Right lobe of liver (tissue), 6 donors: ENCODE measurements at regions not wholly inside any gene's neighbourhood (a gene's known extent, or its start where the extent isn't known, plus 50 kb on each side); places are given as distances from the start of the nearest gene placed in this dataset.

Source experiments
- ATAC-seq, 4 donors: fragments of 200-7000 bp; cut with Tn5 transposase; one replicate each; pipeline ENCODE4 v1.9.1; 2020; ENCODE audit warnings: mild to moderate bottlenecking in 4 of 4, moderate library complexity in 4 of 4
- DNase-seq, 3 donors: peaks; one replicate each; pipeline ENCODE4 v3.0.0-alpha.2; 2020
- H3K27ac ChIP-seq, 3 donors: fragments of 200-600 bp; one replicate each; pipeline ENCODE4 v1.8.0; 2022
- H3K27me3 ChIP-seq, 2 donors: fragments of 200-600 bp; one replicate each; pipeline ENCODE4 v1.8.0; 2022
- H3K36me3 ChIP-seq, 4 donors: fragments of 200-600 bp; sonication (generic) in 1 of 4; one replicate each; pipeline versions ENCODE4 v1.5.1 to v1.8.0; 2017 to 2022; ENCODE audit warnings: control low read depth in 1 of 4
- H3K4me1 ChIP-seq, 4 donors: fragments of 200-600 bp; sonication (generic) in 1 of 4; one replicate each; pipeline versions ENCODE4 v1.5.1 to v1.8.0; 2017 to 2022; ENCODE audit warnings: control low read depth in 1 of 4
- H3K4me3 ChIP-seq, 3 donors: fragments of 200-600 bp; one replicate each; pipeline ENCODE4 v1.8.0; 2022
- H3K9me3 ChIP-seq, 4 donors: fragments of 200-600 bp; sonication (generic) in 1 of 4; one replicate each; pipeline versions ENCODE4 v1.5.1 to v1.8.0; 2017 to 2022; ENCODE audit warnings: control low read depth in 1 of 4
- POLR2A ChIP-seq: fragments of 450-650 bp; IDR thresholded peaks from one replicate; pipeline ENCODE4 v1.6.1; 2017; ENCODE audit warnings: antibody characterized with exemption, mild to moderate bottlenecking
- WGBS: methylation state at CpG from one replicate; pipeline ENCODE4 v1.1.6; 2018; ENCODE audit warnings: low coverage, low lambda C conversion rate; ENCODE audit not compliant: insufficient coverage; ENCODE audit errors: missing lambda C conversion rate; 5-methylcytosine and 5-hydroxymethylcytosine counted together
- intact Hi-C, 2 donors: fragments of 100-400 bp; cut with DNase I; formaldehyde crosslinking; loops; one replicate each; pipeline versions ENCODE4 v1.11.2 to v1.14.1; 2022
- TF ChIP-seq, protein P1 (sequence below), 4 donors: fragments of 200-600 bp in 3 of 4; fragments of 450-650 bp in 1 of 4; IDR thresholded peaks; one replicate each; pipeline versions ENCODE4 v1.5.1 to v1.8.0; 2016 to 2022; ENCODE audit warnings: antibody characterized with exemption in 4 of 4, mild to moderate bottlenecking in 2 of 4
- donor health status: DM: no; HTN: yes; CAD: no.
- donor health status: DM: no; HTN: no; CAD: no.
- donor health status: DM: no; HTN: no; CAD: no.
- donor health status: DM: no; HTN: yes; CAD: no.
- donor health status: DM: no; HTN: yes; CAD: no.

DNA sequence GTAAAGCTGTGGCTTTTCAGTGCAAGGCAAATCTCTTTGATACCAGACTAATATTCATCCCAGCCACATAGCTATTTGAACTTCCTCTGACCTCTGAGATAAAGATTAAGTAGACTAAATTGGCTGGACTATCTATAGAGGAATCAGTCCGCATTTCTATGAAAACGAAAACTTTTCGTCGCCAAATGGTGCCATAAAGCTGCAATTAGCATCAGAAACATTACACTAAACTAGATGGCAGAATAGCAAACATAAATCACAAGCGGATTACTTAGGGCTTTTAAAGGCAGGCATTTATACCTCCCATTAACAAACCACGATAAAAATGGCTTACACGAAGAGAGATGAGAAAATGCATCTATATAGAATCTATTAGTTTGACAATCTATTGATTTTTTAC lies 1009.7 kb upstream of the CDH6 start:
- Histone ChIP-seq H3K4me1 (no peaks in the 10 kb centered on the region), H3K9me3 (no peaks in the 10 kb centered on the region), H3K4me3 (no peak overlapping the region), H3K36me3 (no peaks in the 10 kb centered on the region), H3K27ac (no peak overlapping the region), H3K27me3 (no peaks in the 10 kb centered on the region)
- DNase-seq (no peak), ATAC-seq (no peak)
- 61% methylated on average over 7 of the region's 7 CpGs for WGBS
- TF ChIP-seq, protein P1, sequence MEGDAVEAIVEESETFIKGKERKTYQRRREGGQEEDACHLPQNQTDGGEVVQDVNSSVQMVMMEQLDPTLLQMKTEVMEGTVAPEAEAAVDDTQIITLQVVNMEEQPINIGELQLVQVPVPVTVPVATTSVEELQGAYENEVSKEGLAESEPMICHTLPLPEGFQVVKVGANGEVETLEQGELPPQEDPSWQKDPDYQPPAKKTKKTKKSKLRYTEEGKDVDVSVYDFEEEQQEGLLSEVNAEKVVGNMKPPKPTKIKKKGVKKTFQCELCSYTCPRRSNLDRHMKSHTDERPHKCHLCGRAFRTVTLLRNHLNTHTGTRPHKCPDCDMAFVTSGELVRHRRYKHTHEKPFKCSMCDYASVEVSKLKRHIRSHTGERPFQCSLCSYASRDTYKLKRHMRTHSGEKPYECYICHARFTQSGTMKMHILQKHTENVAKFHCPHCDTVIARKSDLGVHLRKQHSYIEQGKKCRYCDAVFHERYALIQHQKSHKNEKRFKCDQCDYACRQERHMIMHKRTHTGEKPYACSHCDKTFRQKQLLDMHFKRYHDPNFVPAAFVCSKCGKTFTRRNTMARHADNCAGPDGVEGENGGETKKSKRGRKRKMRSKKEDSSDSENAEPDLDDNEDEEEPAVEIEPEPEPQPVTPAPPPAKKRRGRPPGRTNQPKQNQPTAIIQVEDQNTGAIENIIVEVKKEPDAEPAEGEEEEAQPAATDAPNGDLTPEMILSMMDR (IDR thresholded peaks at IDR 0.05), result no peak
- no peak for TF ChIP-seq POLR2A
- intact Hi-C loops, result no loop called here

DNA sequence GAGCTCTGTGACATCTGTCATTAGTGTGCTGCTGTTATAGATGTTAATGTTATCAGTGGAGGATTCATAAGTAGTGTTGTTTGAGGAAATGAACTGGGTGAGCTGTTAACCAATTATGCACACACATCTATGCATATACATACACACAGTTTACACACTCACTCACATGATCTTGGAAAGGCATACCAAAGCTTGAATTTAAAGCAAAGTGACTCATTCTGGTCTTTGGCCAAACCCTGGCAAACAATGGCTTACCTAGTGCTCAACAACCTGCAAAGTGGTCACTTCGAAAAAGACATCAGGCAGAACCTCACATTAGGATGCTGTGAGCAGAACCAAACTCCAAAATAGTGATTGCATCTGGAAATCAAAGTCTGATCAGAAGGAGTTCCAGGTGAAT lies 1037.3 kb upstream of the CDH6 start:
- no peaks in the 10 kb centered on the region for H3K36me3 ChIP-seq
- no peaks in the 10 kb centered on the region for H3K4me1 ChIP-seq
- WGBS, result 45% methylated on average over 1 of the region's 1 CpG
- H3K27ac ChIP-seq, result no peak overlapping the region
- DNase-seq, result no peak
- H3K4me3 ChIP-seq, result no peak overlapping the region
- no peaks in the 10 kb centered on the region for H3K27me3 ChIP-seq
- no peak for TF ChIP-seq POLR2A
- TF ChIP-seq, protein P1 (IDR thresholded peaks at IDR 0.05), result no peak
- no peak for ATAC-seq
- H3K9me3 ChIP-seq, result no peaks in the 10 kb centered on the region
- intact Hi-C loops, result no loop called here

DNA sequence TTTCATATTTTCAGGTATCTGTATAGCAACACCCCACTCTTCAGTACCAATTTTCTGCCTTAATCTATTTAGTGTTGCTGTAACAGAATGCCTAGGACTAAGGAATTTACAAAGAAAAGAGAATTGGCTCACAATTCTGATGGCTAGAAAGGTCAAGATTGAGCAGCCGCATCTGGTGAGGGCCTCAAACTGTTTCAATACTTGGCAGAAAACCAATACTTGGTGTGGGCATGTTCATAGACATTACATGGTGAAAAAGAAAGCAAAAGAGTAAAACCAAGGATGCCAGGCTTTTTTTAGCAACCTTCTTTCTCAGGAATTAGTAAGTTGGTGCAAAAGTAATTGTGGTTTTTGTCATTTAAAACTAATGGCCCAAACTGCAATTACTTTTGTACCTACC lies 1041.1 kb upstream of the CDH6 start:
- H3K27me3 ChIP-seq, result no peaks in the 10 kb centered on the region
- H3K36me3 ChIP-seq, result no peaks in the 10 kb centered on the region
- H3K4me1 ChIP-seq, result no peaks in the 10 kb centered on the region
- DNase-seq (no peak), ATAC-seq (no peak)
- H3K9me3 ChIP-seq, result no peaks in the 10 kb centered on the region
- no peak overlapping the region for H3K27ac ChIP-seq
- TF ChIP-seq, protein P1 (IDR thresholded peaks at IDR 0.05), result no peak
- TF ChIP-seq POLR2A, result no peak
- 70% methylated on average over 1 of the region's 1 CpG for WGBS
- no peak overlapping the region for H3K4me3 ChIP-seq
- intact Hi-C loops, result no loop called here

DNA sequence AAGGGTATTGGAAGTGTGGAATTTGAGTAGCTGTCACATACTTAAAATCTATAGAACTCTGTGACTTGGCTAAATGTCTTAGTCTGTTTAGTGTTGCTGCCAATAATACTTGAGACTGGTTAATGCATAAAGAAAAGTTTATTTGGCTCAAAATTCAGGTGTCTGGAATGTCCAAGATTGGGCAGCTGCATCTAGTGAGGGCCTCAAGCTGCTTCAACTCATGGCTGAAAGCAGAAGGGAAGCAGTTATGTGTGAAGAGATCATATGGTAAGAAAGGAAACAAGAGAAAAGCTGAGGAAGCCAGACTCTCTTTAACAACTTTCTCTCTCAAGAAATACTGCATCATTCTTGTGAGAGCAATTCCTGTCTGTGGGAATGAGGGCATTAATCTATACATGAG lies 1043.3 kb upstream of the CDH6 start:
- Histone ChIP-seq H3K36me3 (no peaks in the 10 kb centered on the region), H3K4me3 (no peak overlapping the region), H3K9me3 (no peaks in the 10 kb centered on the region), H3K27me3 (no peaks in the 10 kb centered on the region), H3K27ac (no peak overlapping the region), H3K4me1 (no peaks in the 10 kb centered on the region)
- intact Hi-C loops, result no loop called here
- ATAC-seq, result no peak
- no peak for DNase-seq
- TF ChIP-seq, protein P1 (IDR thresholded peaks at IDR 0.05), result no peak
- no peak for TF ChIP-seq POLR2A

DNA sequence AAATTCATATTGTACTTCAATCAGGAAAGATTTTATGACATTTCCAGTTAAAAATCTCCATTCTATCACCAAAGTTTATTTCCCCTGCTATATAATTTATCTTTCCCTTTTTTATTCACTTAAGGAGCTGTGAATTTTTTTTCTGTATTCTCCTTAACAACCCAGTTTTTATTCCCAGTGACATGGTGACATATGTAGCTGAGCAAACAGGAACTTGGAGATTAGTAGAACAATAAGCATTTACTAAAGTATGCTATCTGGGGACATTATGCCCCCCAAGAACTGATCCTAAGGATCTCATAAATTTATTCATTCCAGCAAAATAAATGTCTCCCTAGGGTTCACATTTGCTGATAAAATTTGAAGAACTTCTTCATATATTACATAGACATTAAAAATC lies 1044.0 kb upstream of the CDH6 start:
- Histone ChIP-seq H3K27me3 (no peaks in the 10 kb centered on the region), H3K36me3 (no peaks in the 10 kb centered on the region), H3K4me1 (no peaks in the 10 kb centered on the region), H3K9me3 (no peaks in the 10 kb centered on the region), H3K27ac (no peak overlapping the region), H3K4me3 (no peak overlapping the region)
- TF ChIP-seq, protein P1 (IDR thresholded peaks at IDR 0.05), result no peak
- no peak for TF ChIP-seq POLR2A
- no peak for ATAC-seq
- DNase-seq, result no peak
- intact Hi-C loops, result no loop called here
